ENCODE measurements at regions not wholly inside any gene's neighbourhood (a gene's known extent, or its start where the extent isn't known, plus 50 kb on each side); places are given as distances from the start of the nearest gene placed in this dataset.
"Not testable (repeated sequence)": the region's sequence is repeated elsewhere in the genome, so short reads cannot be mapped to it uniquely, and the experiment has no call there.

DNA sequence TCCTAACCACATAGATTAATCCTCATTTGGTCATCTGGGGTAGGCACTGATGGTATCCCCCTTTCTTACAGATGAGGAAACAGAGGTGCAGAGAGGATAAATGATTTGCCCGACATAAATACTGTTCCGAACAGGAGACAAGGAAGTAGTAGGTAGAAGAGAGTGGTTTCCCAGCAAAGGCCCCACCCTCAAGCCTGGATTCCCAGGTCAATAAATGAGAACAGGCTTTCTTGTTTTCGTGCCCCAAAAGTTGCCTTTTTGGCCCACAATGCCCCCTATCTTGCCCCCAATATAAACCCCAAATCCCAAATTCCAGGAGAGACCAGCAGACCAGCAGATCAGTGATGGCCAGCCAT lies 125.5 kb upstream of the PRR20G start:
- Histone ChIP-seq H3K9me3 (ENCODE audit: severe bottlenecking) (no peaks in the 10 kb centered on the region), H3K36me3 (no peaks in the 10 kb centered on the region), H3K27ac (no peak overlapping the region), H3K27me3 (ENCODE audit: insufficient read depth, low read depth, severe bottlenecking) (no peaks in the 10 kb centered on the region), H3K4me3 (ENCODE audit: low read depth, low read length) (no peak overlapping the region)
- TF ChIP-seq, protein P1, sequence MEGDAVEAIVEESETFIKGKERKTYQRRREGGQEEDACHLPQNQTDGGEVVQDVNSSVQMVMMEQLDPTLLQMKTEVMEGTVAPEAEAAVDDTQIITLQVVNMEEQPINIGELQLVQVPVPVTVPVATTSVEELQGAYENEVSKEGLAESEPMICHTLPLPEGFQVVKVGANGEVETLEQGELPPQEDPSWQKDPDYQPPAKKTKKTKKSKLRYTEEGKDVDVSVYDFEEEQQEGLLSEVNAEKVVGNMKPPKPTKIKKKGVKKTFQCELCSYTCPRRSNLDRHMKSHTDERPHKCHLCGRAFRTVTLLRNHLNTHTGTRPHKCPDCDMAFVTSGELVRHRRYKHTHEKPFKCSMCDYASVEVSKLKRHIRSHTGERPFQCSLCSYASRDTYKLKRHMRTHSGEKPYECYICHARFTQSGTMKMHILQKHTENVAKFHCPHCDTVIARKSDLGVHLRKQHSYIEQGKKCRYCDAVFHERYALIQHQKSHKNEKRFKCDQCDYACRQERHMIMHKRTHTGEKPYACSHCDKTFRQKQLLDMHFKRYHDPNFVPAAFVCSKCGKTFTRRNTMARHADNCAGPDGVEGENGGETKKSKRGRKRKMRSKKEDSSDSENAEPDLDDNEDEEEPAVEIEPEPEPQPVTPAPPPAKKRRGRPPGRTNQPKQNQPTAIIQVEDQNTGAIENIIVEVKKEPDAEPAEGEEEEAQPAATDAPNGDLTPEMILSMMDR (IDR thresholded peaks at IDR 0.05; ENCODE audit: low read depth, low read length): no peak
- no peak for DNase-seq

DNA sequence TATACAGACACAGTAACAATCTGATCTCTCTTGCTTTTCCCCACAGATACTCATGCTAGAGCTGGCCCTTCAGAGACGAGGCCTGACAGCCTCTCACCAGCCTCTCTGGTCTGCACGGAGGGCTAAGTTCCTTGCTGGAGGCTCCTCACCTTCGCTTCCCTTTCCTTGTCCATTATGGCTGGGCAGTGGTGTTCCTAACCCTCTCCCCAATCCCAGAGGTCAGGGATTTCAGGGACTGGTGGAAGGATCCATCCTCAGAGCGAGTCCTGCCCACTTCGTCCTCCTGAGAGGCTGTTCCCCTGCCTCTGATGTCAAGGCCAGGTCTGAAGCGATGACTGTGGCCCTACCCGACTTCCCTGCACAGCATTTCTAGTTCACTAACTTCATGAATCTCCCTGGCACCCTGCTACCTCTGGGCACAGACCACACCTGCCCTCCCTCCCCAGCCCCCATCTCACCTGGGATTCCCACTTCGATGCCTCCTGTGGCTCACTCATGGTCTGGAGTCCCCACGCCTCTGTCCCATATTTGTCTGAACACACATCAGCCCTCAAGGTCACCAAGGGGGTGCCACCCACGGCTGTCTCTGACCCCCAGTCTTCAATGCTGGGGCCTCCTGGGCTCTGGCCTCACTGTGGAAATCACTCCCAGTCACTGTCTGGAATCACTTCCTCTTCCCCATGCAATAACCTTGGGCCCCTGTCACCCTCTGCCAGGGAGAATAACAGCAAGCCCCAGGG lies 124.9 kb upstream of the PRR20G start:
- Histone ChIP-seq H3K36me3 (no peaks in the 10 kb centered on the region), H3K4me3 (ENCODE audit: low read depth, low read length) (no peak overlapping the region), H3K27ac (no peak overlapping the region), H3K9me3 (ENCODE audit: severe bottlenecking) (no peaks in the 10 kb centered on the region), H3K27me3 (ENCODE audit: insufficient read depth, low read depth, severe bottlenecking) (no peaks in the 10 kb centered on the region)
- DNase-seq: no peak
- TF ChIP-seq, protein P1 (IDR thresholded peaks at IDR 0.05; ENCODE audit: low read depth, low read length): no peak

DNA sequence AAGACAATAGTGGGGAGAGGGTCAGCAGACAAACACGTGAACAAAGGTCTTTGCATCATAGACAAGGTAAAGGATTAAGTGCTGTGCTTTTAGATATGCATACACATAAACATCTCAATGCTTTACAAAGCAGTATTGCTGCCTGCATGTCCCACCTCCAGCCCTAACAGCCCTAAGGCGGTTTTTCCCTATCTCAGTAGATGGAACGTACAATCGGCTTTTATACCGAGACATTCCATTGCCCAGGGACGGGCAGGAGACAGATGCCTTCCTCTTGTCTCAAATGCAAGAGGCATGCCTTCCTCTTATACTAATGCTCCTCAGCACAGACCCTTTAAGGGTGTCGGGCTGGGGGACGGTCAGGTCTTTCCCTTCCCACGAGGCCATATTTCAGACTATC lies 124.0 kb upstream of the PRR20G start:
- not testable (repeated sequence) for DNase-seq; H3K9me3 ChIP-seq (ENCODE audit: severe bottlenecking); H3K27ac ChIP-seq; H3K36me3 ChIP-seq; H3K4me3 ChIP-seq (ENCODE audit: low read depth, low read length); H3K27me3 ChIP-seq (ENCODE audit: insufficient read depth, low read depth, severe bottlenecking)

DNA sequence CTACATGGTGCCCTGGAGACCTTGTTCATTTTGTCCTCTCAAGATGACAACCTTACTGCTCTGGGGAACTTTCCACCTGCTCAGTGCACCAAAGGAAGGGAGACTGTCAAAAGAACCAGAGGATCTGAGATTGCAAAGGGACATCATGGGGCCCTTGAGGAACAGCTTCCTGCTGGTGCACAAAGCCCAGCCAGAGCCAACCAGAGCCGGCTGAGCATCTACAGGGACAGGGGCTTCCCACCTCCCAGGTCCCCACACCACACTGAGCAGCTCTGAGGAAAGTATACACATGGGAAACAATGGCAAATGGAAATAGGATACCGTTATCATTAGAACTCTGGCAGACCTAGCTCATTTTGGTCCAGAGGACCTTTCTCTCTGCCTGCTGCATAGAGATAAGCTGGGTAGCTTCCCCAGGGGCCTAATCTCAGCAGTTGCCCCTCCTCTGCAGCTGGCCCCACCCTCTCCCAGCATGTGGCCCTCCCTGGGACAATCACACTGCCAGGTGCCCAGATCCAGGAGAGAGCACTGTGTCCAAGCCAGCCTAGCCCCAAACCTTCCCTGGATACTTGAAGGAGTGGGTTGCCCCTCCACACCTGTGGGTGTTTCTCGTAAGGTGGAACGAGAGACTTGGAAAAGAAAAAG lies 123.4 kb upstream of the PRR20G start:
- peak; percentile 59 for DNase-seq
- Histone ChIP-seq H3K27ac (no peak overlapping the region), H3K9me3 (ENCODE audit: severe bottlenecking) (no peaks in the 10 kb centered on the region), H3K27me3 (ENCODE audit: insufficient read depth, low read depth, severe bottlenecking) (no peaks in the 10 kb centered on the region), H3K36me3 (no peaks in the 10 kb centered on the region), H3K4me3 (ENCODE audit: low read depth, low read length) (no peak overlapping the region)
- TF ChIP-seq, protein P1 (IDR thresholded peaks at IDR 0.05; ENCODE audit: low read depth, low read length): no peak

DNA sequence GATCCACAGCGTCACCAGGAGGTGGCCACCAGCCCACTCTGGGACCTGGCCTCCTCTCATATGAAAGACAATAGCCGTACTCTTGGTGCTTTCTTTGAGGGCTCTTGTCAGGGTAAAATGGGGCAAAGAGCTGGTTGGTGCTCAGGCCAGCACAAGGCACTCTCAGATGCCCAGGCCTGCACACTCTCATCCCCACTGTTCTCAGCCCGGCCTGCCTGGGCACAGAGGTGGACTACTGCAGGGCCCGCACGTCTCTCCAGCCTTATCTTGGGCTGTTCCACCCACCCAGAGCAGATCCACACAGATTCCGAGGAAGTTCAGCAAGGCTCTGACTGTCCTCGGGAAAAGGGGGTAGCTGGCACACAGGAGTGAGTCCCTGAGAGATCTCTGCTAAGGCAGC lies 122.8 kb upstream of the PRR20G start:
- no peaks in the 10 kb centered on the region for H3K27me3 ChIP-seq (ENCODE audit: insufficient read depth, low read depth, severe bottlenecking)
- H3K9me3 ChIP-seq (ENCODE audit: severe bottlenecking): no peaks in the 10 kb centered on the region
- H3K4me3 ChIP-seq (ENCODE audit: low read depth, low read length): no peak overlapping the region
- DNase-seq: no peak
- no peaks in the 10 kb centered on the region for H3K36me3 ChIP-seq
- TF ChIP-seq, protein P1 (IDR thresholded peaks at IDR 0.05; ENCODE audit: low read depth, low read length): no peak
- no peak overlapping the region for H3K27ac ChIP-seq

DNA sequence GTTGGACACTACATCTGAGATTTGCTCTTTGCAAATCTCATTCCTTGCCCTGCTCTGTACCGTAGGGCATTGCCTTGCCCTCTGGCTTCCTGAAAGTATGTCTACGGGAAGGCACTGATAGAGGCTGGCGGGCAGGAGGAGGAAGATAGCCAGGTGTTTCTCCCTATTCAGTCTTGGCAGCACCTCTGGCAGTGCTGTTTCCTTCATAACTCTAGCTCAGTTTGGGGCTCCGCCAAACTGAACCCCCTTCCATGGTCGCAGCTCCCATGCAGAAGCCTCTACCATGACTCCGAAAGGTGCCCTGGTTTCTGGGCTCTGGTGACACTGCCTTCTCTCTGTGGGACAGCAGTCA lies 122.3 kb upstream of the PRR20G start:
- H3K27me3 ChIP-seq (ENCODE audit: insufficient read depth, low read depth, severe bottlenecking): no peaks in the 10 kb centered on the region
- TF ChIP-seq, protein P1 (IDR thresholded peaks at IDR 0.05; ENCODE audit: low read depth, low read length): no peak

More for the DNA sequence above, 122.3 kb upstream of the PRR20G start:
- no peak overlapping the region for H3K4me3 ChIP-seq (ENCODE audit: low read depth, low read length)
- H3K36me3 ChIP-seq: no peaks in the 10 kb centered on the region
- no peaks in the 10 kb centered on the region for H3K9me3 ChIP-seq (ENCODE audit: severe bottlenecking)
- H3K27ac ChIP-seq: no peak overlapping the region
- DNase-seq: no peak
